ENCODE measurements at regions not wholly inside any gene's neighbourhood (a gene's known extent, or its start where the extent isn't known, plus 50 kb on each side); places are given as distances from the start of the nearest gene placed in this dataset.

GRCh38 chr20:57918551-57918950 lies 208.7 kb upstream of the PMEPA1 start:
- DNase-seq (ENCODE audit: low spot score): no peak

DNA sequence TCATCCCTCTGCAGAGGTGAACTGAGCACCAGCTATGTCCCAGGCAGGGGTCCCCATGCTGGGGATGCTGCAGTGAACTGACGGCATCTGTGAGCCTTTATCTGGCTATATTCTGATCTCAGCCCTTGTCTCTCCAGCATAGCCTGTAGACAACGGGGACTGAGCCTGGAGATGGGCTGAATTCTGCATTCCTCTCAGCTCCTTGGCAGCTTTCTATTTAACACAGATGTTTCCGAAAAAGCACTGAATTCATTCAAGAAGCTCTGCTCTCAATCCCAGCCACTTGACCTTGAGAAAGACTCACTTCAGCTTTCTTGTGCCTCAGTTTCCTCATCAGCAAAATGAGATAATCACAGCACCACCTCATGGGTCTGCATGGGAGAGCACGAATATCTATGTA lies 204.4 kb upstream of the PMEPA1 start:
- no peak for DNase-seq (ENCODE audit: low spot score)

DNA sequence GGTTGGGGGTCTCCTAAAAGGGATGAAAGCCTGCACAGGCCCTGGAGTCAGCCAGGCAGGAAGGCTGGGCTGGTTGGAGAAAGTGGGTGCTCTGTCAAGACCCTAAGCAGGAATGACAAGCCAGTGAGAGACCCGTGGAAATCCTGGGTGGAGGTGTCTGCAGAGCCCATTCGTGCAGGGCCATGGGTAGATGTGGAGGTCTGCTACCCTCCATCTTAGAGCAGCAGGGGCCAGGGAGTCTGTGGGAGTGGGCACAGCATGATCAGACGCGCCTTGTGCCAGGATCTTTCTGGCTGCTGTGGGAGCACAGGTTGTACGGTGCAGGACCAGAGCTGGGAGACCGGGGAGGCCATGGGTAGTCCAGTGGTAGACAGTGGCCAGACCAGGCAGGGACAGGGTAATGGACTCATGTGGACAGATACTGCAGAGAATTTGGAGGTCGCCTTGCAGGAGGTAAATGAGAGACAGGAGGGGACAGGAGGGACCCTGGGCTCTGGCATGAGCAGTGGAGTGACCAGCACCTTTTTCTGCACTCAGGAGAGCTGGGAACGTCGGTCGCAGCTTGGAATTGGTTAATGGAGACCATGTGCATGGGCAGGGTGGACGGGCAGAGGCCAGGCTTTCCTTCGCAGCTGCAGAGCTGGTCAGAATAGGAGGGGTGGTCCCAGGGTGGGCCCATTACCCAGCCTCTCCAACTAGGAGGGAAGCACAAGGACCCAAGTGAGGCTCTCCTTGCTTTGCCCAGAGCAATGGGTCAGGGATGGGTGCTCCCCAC lies 203.5 kb upstream of the PMEPA1 start:
- DNase-seq (ENCODE audit: low spot score): no peak

- DNase-seq (ENCODE audit: low spot score): no peak
Measured at GRCh38 chr20:57912227-57912582, 202.4 kb upstream of the PMEPA1 start.

DNA sequence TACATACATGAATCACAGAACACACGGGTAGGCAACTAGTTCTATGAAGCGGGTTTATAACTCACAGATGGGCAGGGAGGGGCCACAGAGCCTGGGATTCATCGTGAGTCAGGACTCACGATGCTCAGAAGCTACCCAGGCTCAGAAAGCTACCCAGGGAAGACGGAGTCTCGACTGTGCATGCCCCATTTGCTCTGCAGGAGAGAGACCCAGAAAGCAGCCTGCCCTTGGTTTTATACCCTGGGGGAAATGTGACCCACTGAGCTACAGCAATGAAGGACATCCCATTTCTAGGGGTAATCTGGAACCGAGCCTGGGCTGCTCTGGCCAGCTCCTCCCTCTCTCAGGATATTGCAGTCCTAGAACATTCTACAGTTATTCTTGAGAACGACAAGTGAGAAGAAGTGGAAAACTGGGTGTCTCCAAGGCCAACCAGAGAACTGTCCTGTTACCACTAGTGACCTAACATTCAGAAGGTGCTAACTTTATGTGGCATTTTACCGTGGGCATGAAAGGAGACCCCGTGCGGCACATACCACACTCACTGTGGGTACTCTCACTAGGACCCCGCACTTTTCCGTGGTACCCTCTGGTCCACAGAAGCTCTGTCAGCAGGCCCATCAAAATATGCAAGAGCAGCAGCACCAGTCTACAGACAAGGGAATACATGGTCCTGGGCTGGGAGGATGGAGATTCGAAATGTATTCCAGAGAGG lies 201.9 kb upstream of the PMEPA1 start:
- DNase-seq (ENCODE audit: low spot score): no peak

DNA sequence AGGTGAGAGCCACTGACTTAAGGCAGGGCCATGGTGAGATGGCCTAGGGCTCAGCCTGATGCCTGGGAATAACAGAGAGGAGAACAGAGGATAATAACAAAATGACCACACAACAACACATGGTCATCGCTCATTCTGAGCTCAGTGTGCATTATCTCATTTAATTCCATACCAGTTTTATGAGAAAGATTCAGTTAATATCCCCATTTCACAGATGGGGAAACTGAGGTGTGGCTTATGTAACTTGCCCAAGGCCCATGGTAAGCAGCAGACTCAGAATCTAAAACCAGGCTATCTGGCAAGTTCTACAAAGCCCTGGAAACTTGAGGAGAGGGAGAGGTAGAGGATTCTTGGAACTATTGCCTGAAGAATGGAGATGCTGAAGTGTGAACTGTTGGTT lies 200.9 kb upstream of the PMEPA1 start:
- no peak for DNase-seq (ENCODE audit: low spot score)

GRCh38 chr20:57909763-57910331 lies 200.0 kb upstream of the PMEPA1 start:
- no peak for DNase-seq (ENCODE audit: low spot score)

GRCh38 chr20:57908704-57909630 lies 199.2 kb upstream of the PMEPA1 start:
- no peak for DNase-seq (ENCODE audit: low spot score)

DNA sequence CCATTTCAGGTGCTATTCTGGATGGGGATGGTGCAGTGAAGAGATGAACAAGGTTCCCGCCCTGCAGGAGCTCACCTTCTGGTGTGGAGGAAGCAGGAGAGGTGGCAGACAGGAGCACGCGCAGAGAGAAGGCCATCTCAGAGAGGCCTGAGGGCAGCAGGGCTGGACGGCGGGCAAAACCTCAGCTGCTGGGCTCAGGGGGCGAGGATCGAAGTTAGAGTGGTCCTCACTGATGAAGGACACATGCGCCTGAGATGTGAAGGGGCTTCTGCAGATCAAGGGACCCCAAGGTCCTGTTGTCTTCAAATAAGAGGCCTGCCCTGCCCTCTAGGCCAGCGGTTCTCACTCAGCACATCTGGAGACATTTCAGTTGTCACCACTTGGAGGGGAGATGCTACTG lies 198.4 kb upstream of the PMEPA1 start:
- no peak for DNase-seq (ENCODE audit: low spot score)

DNA sequence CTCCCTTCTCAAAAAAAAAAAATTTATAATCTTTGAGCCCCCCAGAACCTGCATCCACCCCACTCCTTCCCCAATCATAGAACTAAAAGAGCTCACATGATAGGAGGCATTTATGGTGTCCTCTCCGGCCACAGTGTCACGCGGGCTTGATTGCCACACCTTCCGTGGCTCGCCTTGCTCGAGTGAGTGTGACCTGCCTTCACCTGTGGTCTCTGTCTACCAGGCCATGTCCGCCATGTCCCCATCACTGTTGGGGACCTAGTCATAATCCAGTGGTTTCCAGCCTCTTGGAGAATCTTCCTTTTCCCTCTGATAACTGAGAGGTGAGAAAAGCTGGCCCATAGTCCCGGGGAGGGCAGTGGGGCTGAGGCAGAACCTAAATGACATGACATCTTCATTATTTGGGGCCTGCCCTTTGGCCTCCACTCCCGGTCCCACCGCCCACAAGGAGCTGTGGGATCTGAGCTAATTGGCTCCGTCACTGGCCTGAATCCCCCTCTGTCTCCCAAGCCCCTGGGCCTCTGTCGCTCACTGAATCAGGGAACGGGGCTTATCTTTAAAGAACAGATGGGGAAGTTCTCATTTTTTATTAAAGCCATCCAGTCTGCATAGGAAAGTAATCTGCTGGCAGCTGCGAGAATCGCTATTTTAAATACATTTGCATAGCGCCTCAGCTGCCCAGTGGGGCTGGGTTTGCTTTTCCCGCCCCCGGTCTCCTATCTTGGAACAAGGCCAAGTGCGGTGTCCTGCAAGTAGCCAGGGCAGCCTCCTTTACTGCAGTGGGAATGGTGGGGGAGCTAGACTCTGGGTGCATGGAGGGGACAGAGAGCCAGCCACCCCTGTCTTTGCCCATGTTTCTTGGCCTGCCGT lies 197.6 kb upstream of the PMEPA1 start:
- DNase-seq (ENCODE audit: low spot score): no peak

DNA sequence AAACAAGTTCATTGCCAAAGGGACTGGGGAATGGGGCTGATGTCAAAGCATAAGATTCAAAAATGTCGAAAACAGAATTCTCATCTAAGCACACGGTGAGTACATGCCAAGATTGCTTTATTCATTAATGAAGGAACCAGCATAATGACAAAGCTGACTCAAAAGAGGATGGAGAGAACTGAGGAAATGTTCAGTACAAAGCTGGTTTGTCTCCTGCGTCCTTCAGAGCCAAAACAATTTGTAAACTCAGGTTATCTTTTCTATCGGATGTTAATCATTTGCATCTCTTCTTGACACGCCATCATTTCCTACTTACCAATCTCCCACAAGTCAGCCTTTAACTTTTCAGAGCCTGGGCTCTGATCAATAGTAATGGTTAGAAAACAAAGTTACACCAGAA lies 195.6 kb upstream of the PMEPA1 start:
- no peak for DNase-seq (ENCODE audit: low spot score)

DNA sequence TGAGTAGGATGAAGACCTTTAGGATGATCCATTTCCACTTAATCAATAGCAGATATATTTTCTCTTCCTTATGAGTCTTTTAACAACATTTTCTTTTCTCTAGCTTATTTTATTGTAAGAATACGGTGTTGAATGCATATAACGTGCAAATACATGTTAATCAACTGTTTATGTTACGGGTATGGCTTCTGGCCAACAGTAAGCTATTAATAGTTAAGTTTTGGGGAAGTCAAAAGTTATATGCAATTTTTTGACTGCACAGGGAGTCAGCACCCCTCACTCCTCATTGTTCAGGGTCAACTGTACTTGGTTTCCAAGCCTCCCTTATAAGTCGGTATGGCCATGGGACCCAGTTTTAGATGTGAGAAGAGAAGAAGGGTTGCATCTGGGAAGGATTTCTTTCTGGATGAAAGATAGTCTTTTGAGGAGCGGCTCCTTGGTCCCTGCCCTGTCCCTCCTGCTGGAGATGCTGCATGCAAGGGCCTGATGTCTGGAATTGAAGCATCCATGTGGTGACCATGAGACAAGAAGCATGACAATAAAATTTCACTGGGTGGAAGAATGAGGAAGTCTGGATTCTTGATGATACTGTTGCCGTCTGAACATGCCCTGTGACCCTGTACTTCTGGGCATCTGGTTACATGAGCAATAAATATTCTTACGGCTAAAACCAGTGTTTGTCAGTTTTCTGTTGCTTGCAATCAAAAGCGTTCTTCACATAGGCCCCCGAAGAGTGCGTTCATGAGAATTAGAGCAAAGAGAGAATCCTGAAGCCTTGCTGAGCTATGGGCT lies 194.7 kb upstream of the PMEPA1 start:
- no peak for DNase-seq (ENCODE audit: low spot score)

DNA sequence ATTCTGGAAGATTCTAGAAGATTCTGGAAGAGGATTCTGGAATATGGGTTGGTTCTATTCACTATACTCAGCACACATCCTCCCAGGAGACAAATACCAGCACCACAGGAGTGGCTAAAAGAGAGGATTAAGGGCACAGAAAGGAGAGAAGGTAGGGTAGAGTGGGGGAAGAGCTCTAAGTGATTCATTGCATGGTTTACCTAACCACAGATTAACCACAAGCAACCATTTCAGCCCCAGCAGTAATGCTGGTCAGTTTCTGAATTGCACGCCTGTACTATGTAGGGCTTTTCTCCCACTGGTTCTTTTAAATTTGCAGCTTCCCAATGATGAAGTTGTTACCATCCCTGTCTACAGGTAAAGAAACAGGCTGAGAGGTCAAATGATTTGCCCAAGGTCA lies 192.7 kb upstream of the PMEPA1 start:
- DNase-seq (ENCODE audit: low spot score): peak; percentile 87

GRCh38 chr20:57901526-57901925 lies 191.7 kb upstream of the PMEPA1 start:
- no peak for DNase-seq (ENCODE audit: low spot score)

- DNase-seq (ENCODE audit: low spot score): no peak
Measured at GRCh38 chr20:57900226-57900905, 190.6 kb upstream of the PMEPA1 start.

DNA sequence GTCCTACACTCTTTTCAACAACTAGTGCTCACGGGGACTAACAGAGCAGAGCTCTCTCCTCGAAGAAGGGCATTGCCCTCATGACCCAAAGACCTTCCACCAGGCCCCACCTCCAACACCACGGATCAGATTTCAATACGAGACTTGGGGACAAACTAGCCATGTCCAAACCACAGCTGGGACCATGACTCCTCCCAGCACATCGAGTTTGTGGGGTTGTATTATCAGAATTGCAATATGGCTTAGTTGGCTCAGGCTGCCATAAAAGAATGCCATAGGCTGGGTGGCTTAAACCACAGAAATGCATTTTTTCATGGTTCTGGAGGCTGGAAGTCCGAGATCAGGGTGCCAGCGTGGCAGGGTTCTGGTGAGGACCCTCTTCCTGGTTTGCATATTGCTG lies 189.7 kb upstream of the PMEPA1 start:
- DNase-seq (ENCODE audit: low spot score): no peak

GRCh38 chr20:57898332-57898731 lies 188.5 kb upstream of the PMEPA1 start:
- DNase-seq (ENCODE audit: low spot score): no peak

GRCh38 chr20:57897891-57898290 lies 188.1 kb upstream of the PMEPA1 start:
- DNase-seq (ENCODE audit: low spot score): no peak

DNA sequence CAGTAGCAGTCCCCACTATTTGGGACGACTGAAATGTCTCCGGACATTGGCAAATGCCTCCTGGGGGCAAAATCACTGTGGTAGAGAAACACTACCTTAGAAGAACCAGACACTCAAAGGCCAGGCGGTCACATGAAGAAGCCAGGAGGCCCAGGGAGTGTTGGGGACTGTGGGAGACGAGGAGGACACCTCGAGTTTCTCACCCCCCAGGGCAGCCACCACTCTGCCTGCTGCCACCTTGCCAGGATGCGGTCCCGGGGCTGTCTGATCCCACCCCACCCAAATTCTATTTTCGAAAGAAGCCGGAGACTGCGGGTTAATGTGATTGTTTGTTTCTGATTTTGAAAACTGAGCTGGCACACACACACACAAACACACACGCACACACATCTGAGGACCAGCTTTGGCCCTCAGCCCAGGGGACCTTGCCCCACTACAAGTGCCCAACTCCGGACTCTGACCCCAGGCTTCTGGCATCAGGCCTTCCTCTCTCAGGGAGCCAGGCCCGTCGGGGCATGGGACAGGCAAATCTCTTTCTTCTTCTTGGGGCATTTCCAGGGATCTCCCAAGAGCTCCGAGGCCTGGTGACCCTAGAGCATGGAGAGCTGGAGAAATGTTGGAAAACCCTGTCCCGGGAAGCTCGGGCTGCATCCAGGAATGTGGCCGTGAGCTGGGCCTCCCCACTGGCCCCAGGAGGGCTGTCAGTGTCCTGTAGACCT lies 187.5 kb upstream of the PMEPA1 start:
- DNase-seq (ENCODE audit: low spot score): no peak
